ENCODE measurements at regions not wholly inside any gene's neighbourhood (a gene's known extent, or its start where the extent isn't known, plus 50 kb on each side); places are given as distances from the start of the nearest gene placed in this dataset.

GRCh38 chr14:51552768-51553404 is 98.8 kb upstream of the FRMD6 start (continued):
- TF ChIP-seq CTCF (IDR thresholded peaks at IDR 0.05) (no peak), SIN3A (IDR thresholded peaks at IDR 0.05; ENCODE audit: borderline replicate concordance, low read depth, low read length) (0 out of 2 replicates have a peak, but pooled peaks have one; percentile 32), IRF3 (IDR thresholded peaks at IDR 0.05; ENCODE audit: low read depth, low read length) (no peak), POLR2AphosphoS5 (IDR thresholded peaks at IDR 0.05; ENCODE audit: low read depth, low read length) (no peak), TCF12 (IDR thresholded peaks at IDR 0.05) (peak; percentile 42; the same call in 1 of the 2 replicates), MXI1 (IDR thresholded peaks at IDR 0.05; ENCODE audit: low read depth, low read length) (no peak), MAX (IDR thresholded peaks at IDR 0.05; ENCODE audit: low read depth) (peak; percentile 29; the same call in 1 of the 2 replicates)
- TF ChIP-seq, protein P1, sequence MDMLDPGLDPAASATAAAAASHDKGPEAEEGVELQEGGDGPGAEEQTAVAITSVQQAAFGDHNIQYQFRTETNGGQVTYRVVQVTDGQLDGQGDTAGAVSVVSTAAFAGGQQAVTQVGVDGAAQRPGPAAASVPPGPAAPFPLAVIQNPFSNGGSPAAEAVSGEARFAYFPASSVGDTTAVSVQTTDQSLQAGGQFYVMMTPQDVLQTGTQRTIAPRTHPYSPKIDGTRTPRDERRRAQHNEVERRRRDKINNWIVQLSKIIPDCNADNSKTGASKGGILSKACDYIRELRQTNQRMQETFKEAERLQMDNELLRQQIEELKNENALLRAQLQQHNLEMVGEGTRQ (IDR thresholded peaks at IDR 0.05; ENCODE audit: borderline replicate concordance, low read depth, low read length) = no peak

- no peak for DNase-seq
- Histone ChIP-seq H3K79me2 (ENCODE audit: insufficient read depth) (peaks cover 23% of the 10 kb centered on the region), H3K4me3 (ENCODE audit: low read depth in 2 of 2, low read length in 1 of 2) (no peak overlapping the region), H3K9ac (peak overlapping the region; percentile 70), H3K27ac (ENCODE audit: low read depth in 2 of 2, low read length in 1 of 2) (peak overlapping the region; percentile 80 to 87; a peak in 3 of 4 replicates), H3K36me3 (replicated peaks in 1 of 2; ENCODE audit: control insufficient read depth in 1 of 2, insufficient read depth in 2 of 2, low read length in 1 of 2) (no peaks in the 10 kb centered on the region), H4K20me1 (ENCODE audit: insufficient read depth) (no peaks in the 10 kb centered on the region), H3K4me2 (peak overlapping the region; percentile 21; the same call in 1 of the 2 replicates), H3F3A (replicated peaks; ENCODE audit: insufficient read depth) (peaks cover 26% of the 10 kb centered on the region), H3K9me2 (no peaks in the 10 kb centered on the region), H2AFZ (ENCODE audit: low read depth) (no peak overlapping the region), H3K9me3 (no peaks in the 10 kb centered on the region), H3K27me3 (ENCODE audit: insufficient read depth) (no peaks in the 10 kb centered on the region), H3K4me1 (ENCODE audit: control insufficient read depth in 1 of 2, insufficient read depth in 2 of 2, low read depth in 1 of 2, low read length in 1 of 2) (peaks cover 11 to 15% of the 10 kb centered on the region in 2 experiments)
- ChIA-PET POLR2A (no interaction called here), CTCF (interaction anchor here (2.1 kb wide), 1 partner anchor 8 kb away, joined by 12 read pairs; no protein-coding TSS in a partner anchor)
- WGBS (ENCODE audit: low lambda C conversion rate) = 53% methylated on average over 8 of the region's 8 CpGs
- peak; percentile 80 for TF ChIP-seq TCF12 (IDR thresholded peaks at IDR 0.05)
- TF ChIP-seq, protein P2, sequence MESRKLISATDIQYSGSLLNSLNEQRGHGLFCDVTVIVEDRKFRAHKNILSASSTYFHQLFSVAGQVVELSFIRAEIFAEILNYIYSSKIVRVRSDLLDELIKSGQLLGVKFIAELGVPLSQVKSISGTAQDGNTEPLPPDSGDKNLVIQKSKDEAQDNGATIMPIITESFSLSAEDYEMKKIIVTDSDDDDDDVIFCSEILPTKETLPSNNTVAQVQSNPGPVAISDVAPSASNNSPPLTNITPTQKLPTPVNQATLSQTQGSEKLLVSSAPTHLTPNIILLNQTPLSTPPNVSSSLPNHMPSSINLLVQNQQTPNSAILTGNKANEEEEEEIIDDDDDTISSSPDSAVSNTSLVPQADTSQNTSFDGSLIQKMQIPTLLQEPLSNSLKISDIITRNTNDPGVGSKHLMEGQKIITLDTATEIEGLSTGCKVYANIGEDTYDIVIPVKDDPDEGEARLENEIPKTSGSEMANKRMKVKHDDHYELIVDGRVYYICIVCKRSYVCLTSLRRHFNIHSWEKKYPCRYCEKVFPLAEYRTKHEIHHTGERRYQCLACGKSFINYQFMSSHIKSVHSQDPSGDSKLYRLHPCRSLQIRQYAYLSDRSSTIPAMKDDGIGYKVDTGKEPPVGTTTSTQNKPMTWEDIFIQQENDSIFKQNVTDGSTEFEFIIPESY (IDR thresholded peaks at IDR 0.05; ENCODE audit: borderline replicate concordance, low read depth) = 0 out of 2 replicates have a peak, but pooled peaks have one; percentile 48
- 0 out of 2 replicates have a peak, but pooled peaks have one; percentile 19 for TF ChIP-seq SIN3A (IDR thresholded peaks at IDR 0.05; ENCODE audit: borderline replicate concordance, low read depth, low read length)
- TF ChIP-seq TEAD4 (IDR thresholded peaks at IDR 0.05; ENCODE audit: borderline replicate concordance, insufficient read depth) = peak; percentile 91
- TF ChIP-seq PBX3 (IDR thresholded peaks at IDR 0.05) = peak; percentile 45
- no peak for TF ChIP-seq IRF3 (IDR thresholded peaks at IDR 0.05; ENCODE audit: low read depth, low read length)
- TF ChIP-seq NFIC (IDR thresholded peaks at IDR 0.05; ENCODE audit: borderline replicate concordance) = peak; percentile 52; the same call in 1 of the 2 replicates
- TF ChIP-seq FOSL2 (IDR thresholded peaks at IDR 0.05; ENCODE audit: borderline replicate concordance, low read depth) = peak; percentile 84
- no peak for TF ChIP-seq SMC3 (IDR thresholded peaks at IDR 0.05; ENCODE audit: low read depth, low read length)
- no peak for TF ChIP-seq EZH2phosphoT487 (IDR thresholded peaks at IDR 0.05; ENCODE audit: borderline replicate concordance, low read depth)
- peak in 1 of 2 experiments; percentile 88; a peak in 1 of 4 replicates for TF ChIP-seq EP300 (IDR thresholded peaks at IDR 0.05; ENCODE audit: borderline replicate concordance in 1 of 2, low read depth in 1 of 2, low read length in 1 of 2)
- peak; percentile 76 for TF ChIP-seq RXRA (IDR thresholded peaks at IDR 0.05; ENCODE audit: borderline replicate concordance, low read depth)
- TF ChIP-seq FOXJ3 (CRISPR knock-in tag; IDR thresholded peaks at IDR 0.05) = no peak
- no peak for TF ChIP-seq GATA2 (CRISPR knock-in tag; IDR thresholded peaks at IDR 0.05)
- no peak for TF ChIP-seq FOXM1 (IDR thresholded peaks at IDR 0.05; ENCODE audit: low read depth)
Observed at GRCh38 chr14:51554339-51554920, 97.3 kb upstream of the FRMD6 start.

Measured in SK-N-SH (cell line).